ENCODE measurements at regions not wholly inside any gene's neighbourhood (a gene's known extent, or its start where the extent isn't known, plus 50 kb on each side); places are given as distances from the start of the nearest gene placed in this dataset.

DNA sequence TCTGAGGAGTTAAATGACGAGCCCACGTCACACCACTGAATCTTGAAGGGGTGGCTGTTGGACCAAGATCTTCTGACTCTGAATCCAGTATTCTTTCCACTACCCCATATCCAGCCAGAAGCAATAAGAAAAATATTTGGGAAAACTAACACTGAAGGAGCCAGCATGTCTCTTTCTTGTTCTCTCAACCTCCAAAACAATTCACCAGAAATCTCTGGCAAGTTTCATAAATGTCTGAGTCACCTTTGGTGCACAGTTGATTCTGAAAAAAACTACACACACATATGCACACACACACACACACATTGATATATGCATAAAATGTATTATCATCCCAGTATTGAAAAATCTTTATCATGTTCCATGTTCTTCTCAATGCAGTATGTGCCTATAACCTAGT lies 104.3 kb upstream of the BLID start:
- TF ChIP-seq MAFK (IDR thresholded peaks at IDR 0.05; ENCODE audit: partially characterized antibody) (no peak), CEBPB (IDR thresholded peaks at IDR 0.05) (no peak)
- TF ChIP-seq, protein P1, sequence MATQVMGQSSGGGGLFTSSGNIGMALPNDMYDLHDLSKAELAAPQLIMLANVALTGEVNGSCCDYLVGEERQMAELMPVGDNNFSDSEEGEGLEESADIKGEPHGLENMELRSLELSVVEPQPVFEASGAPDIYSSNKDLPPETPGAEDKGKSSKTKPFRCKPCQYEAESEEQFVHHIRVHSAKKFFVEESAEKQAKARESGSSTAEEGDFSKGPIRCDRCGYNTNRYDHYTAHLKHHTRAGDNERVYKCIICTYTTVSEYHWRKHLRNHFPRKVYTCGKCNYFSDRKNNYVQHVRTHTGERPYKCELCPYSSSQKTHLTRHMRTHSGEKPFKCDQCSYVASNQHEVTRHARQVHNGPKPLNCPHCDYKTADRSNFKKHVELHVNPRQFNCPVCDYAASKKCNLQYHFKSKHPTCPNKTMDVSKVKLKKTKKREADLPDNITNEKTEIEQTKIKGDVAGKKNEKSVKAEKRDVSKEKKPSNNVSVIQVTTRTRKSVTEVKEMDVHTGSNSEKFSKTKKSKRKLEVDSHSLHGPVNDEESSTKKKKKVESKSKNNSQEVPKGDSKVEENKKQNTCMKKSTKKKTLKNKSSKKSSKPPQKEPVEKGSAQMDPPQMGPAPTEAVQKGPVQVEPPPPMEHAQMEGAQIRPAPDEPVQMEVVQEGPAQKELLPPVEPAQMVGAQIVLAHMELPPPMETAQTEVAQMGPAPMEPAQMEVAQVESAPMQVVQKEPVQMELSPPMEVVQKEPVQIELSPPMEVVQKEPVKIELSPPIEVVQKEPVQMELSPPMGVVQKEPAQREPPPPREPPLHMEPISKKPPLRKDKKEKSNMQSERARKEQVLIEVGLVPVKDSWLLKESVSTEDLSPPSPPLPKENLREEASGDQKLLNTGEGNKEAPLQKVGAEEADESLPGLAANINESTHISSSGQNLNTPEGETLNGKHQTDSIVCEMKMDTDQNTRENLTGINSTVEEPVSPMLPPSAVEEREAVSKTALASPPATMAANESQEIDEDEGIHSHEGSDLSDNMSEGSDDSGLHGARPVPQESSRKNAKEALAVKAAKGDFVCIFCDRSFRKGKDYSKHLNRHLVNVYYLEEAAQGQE (IDR thresholded peaks at IDR 0.05): no peak
- TF ChIP-seq, protein P2, sequence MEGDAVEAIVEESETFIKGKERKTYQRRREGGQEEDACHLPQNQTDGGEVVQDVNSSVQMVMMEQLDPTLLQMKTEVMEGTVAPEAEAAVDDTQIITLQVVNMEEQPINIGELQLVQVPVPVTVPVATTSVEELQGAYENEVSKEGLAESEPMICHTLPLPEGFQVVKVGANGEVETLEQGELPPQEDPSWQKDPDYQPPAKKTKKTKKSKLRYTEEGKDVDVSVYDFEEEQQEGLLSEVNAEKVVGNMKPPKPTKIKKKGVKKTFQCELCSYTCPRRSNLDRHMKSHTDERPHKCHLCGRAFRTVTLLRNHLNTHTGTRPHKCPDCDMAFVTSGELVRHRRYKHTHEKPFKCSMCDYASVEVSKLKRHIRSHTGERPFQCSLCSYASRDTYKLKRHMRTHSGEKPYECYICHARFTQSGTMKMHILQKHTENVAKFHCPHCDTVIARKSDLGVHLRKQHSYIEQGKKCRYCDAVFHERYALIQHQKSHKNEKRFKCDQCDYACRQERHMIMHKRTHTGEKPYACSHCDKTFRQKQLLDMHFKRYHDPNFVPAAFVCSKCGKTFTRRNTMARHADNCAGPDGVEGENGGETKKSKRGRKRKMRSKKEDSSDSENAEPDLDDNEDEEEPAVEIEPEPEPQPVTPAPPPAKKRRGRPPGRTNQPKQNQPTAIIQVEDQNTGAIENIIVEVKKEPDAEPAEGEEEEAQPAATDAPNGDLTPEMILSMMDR (IDR thresholded peaks at IDR 0.05): no peak

Data from A549 (cell line).